ENCODE measurements at regions not wholly inside any gene's neighbourhood (a gene's known extent, or its start where the extent isn't known, plus 50 kb on each side); places are given as distances from the start of the nearest gene placed in this dataset.

GRCh38 chr9:109830545-109830944 is 50.5 kb downstream of the PALM2AKAP2 start:
- DNase-seq: no peak

DNA sequence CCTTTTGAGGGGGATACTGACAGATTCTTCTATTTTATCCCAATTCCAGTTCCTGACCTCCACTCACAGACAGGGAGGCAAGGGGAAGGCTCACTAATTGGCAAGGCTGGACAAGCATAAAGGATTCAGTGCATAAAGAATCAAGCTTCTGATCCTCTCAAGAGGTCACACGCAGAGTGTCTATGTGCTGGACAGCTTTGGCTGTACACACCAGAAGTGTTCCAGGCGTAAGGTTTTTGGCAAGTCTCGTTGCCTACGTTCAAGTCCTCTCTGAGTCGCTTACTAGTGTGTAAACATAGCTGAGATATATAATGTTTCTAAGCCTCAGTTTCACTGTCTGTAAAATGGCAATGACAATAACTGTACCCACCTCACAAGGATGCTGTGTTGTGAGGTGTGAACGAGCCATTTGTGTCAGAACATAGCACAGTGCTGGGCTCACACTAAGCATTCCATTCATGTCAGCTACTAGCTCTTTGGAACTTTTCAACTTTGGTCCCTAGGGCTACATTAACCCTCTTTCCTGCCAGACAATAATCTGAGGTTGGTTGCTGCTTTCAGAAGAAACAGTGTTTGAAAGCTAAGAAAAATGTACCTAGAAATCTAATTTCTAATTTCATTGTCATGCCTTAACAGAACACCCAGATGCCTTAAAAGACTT is 52.1 kb downstream of the PALM2AKAP2 start:
- DNase-seq: no peak

DNA sequence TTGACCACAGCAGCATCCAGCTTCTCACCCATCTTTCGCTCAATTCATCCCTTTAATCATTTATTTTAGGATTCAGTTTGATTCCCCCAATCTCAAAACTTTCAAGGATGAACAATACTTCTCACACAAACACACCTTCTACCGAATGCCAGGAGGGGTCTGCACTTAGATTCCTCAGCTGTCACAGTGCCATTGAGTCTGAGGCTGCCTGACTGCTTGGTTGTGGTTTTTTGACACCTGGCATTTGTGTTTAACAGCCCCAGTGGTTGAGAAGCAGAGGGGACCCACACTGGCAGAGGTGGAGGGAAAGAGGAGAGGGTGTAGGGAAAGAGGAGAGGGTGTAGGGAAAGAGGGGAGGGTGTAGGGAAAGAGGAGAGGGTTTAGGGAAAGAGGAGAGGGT is 54.9 kb downstream of the PALM2AKAP2 start:
- no peak for DNase-seq

DNA sequence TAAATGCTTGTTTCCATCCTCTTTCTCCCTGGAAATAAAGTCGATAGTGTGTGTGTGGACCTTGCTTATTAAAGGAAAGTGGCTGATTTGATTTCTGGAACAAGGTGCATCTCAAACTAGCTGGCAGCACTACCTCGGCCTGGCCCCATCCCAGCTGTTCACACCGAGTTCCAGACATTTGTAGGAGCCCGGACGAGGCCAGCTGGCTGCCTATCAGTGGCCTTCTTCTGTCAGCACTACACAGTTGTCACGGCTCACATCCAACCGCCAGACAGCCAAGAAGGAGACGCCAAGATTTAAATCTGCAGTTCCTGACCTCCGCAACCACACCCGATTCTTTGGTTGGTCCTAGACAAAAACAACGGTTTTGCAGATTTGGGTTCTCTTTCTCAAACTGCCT is 63.6 kb downstream of the PALM2AKAP2 start:
- no peak for DNase-seq

DNA sequence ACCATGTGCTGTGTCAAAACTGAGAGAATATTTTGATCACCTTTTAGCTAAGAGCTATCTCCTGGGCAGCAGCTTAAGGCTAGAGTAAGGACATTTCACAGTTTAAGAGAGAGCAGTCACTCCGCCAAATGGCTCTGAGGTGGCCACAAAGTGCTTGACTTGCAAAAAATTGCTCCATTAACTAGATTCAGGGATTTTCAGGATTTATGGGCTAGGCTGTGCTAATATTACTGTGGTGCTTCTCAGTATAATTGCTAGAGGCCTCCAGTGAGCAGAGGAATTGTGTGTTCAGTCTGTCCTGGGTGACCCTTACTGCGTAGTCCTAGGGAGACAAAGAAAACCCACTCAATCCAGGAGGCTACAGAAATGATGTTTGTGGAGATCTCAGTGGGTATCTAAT is 65.2 kb downstream of the PALM2AKAP2 start:
- no peak for DNase-seq

GRCh38 chr9:109846776-109847175 is 66.8 kb downstream of the PALM2AKAP2 start:
- DNase-seq: no peak

DNA sequence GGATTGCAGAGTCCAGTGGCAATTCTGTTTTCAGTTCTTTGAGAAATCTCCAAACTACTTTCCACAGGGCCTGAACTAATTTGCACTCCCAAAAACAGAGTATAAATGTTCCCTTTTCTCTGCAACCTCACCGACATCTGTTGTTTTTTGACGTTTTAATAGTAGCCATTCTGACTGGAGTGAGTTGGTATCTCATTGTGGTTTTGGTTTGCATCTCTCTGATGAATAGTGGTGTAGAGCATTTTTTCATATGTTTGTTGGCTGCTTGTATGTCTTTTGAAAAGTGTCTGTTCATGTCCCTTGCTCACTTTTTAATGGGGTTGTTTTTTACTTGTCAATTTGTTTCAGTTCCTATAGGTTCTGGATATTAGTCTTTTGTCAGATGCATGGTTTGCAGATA is 72.6 kb downstream of the PALM2AKAP2 start:
- DNase-seq: no peak

- no peak for DNase-seq
Observed at GRCh38 chr9:109855540-109855939, 75.5 kb downstream of the PALM2AKAP2 start.

GRCh38 chr9:109856785-109857184 is 76.8 kb downstream of the PALM2AKAP2 start:
- DNase-seq: no peak

DNA sequence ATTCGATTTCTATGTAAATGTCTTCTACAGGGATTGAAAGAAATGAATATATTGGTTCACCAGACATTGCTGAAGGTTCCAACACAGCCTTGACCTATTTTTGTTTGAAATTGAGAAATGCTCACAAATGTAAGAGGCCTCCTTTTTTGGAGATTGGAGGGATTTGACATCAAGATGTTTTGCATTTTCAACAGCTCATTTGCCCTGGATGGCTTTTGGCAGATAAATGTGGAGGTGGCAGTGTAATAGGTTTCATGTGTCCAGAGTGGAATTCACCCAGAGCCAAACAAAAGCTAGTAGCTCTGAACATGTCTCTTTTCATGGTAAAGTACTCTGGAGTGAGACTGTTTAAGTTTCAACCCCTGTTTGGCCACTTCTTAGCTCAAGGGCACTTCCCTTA is 77.3 kb downstream of the PALM2AKAP2 start:
- DNase-seq: no peak

DNA sequence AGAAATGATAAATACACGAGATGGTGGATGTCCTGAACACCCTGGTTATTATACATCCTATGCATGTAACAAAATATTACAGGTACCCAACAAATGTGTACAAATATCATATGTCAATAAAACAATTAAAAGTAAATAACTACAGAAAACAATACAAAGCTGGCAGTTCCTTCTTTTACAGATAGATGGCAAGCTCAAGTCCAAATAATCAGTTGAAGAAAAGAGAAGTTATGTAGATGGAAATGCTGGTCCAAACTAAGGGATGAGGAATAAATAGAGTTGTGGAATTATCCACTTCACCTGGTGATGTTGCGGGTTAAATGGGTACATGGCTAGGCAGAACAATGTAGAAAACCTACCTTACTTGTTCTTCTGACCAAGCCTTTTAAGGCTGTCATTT is 79.4 kb downstream of the PALM2AKAP2 start:
- DNase-seq: no peak

DNA sequence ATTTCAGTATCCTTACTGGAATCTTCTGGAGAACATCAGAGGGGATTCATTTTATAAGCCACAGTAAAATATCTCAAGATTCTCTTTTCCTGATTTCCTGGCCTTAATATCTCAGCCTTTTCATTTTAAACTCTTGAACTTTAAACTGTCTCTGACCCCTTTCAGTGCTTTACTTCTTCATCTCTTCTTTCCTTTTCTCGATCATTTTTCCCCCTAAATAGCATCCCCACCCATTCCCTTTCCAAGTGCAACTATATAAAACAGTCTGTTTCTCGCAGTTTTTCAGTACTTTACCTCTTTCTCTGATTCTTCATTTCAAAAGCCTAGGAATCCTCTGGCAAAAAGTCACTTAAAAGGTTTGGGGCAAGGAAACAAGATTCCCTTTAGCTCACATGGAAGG is 80.5 kb downstream of the PALM2AKAP2 start:
- DNase-seq: no peak

- DNase-seq: no peak
Observed at GRCh38 chr9:109861499-109861898, 81.5 kb downstream of the PALM2AKAP2 start.

DNA sequence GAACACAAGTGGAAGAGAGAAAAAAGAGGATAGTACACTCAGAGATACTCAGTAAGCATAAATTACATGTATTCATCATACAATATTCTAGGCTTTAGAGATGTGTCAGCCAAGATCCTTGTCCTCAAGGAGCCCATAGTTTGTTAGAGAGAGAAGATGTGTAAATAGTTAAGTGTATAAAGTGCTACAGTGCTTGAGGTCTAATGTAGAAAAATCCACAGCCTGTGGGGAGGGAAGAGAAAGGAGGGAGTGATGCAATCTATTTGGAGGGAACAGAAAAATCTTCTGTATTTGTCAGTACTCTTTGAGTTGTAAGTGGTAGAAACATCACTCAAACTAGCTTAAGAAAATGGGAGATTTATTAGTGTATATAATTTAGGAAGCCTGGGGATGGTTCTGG is 81.9 kb downstream of the PALM2AKAP2 start:
- no peak for DNase-seq

- no peak for DNase-seq
Observed at GRCh38 chr9:109862452-109862851, 82.5 kb downstream of the PALM2AKAP2 start.

DNA sequence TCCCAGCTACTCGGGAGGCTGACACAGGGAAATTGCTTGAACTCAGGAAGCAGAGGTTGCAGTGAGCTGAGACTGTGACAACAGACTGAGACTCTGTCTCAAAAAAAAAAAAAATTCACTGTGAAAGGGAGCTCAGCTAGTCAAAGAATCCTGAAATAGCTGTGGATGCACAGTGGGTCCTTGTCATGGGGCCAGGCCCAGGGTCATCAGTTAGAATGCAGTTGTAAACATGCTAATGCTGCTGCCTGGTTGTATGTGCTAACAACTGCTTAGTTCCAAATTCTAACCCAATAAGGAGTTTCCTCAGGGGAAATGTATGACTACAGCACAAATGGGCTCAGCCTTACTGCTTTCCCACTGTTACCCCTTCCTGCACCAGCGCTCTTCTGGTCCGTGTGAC is 84.0 kb downstream of the PALM2AKAP2 start:
- DNase-seq: no peak

GRCh38 chr9:109865521-109865920 is 85.5 kb downstream of the PALM2AKAP2 start:
- DNase-seq: no peak

DNA sequence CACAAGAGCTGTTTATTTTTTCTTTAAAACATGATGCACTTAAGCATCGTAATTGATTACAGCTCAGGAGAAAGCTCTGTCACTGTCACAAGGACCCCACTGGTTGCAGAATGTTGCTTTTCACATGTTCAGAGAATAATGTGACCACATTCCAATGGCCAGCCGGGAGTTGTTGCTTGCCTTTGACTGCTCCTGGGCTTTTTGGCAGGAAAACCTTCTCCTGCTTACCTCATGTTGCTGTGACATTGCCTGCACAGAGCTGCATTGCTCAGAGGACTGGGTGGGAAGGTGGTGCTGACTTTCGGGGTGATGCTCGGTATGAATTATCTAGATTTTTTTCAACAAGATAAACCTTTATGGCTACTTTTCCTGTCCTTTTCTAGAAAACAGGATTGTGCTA is 88.2 kb downstream of the PALM2AKAP2 start:
- no peak for DNase-seq

DNA sequence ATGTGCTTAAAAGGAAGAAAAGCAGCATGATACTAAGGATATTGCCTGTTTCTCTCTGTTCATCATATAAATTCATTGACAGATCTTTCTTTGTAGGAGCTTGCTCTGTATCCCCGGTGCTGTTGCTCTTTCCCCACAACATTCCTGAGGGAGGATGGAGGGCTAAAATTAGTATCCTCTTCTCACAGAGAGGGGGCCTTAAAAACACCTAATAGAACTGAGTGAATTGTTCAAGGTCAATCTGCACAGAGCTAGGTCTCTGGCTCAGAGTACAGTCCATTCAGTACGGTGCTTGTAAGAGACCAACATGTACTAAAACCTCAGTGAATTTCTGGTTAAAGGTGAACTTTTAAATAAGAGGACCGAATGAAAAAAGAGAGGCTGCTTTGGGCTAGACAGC is 88.7 kb downstream of the PALM2AKAP2 start:
- DNase-seq: no peak

- no peak for DNase-seq
Observed at GRCh38 chr9:109870365-109870764, 90.4 kb downstream of the PALM2AKAP2 start.

DNA sequence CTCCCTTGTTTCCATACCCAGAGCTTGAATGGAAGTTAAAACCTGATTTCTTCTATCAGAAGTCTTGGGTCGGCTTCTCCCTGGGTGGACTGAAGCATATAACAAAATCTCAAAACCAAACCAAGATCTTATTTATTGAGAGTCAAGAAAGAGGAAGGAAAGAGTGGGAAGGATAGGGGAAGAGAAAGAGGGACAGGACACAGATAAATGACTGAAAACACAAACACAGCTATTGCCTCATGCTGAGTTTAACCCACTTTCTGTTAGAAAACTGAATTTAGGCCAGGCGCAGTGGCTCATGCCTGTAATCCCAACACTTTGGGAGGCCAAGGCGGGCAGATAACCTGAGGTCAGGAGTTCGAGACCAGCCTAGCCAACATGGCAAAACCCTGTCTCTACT is 92.9 kb downstream of the PALM2AKAP2 start:
- no peak for DNase-seq

DNA sequence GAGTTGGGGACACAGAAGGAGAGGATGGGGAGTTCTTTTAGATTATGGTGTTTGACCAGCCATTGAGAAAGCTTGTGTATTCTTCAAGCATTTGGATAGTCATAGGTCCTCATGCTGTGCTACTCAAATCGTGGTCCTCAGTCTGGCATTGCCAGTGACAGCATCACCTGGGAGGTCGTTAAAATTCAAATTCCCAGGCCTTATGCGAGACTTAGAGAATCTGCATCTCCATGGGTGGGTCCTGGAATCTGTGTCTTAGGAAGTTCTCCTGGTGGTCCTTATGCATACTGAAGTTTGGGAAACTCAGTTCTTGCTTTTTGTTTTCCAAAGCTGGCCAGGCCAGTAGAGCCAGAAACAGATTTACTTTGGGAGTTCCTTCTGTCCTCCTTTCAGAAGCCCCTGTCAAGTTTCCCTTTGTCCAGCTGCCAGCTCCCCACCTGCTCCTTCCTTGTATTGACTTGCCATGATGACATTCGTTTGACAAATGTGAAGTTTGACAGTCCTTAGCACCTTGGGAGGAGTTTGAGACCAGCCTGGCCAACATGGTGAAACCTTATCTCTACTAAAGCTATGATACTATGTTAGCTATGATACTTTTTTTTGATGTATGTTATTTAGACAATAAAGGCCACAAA is 95.6 kb downstream of the PALM2AKAP2 start:
- no peak for DNase-seq

DNA sequence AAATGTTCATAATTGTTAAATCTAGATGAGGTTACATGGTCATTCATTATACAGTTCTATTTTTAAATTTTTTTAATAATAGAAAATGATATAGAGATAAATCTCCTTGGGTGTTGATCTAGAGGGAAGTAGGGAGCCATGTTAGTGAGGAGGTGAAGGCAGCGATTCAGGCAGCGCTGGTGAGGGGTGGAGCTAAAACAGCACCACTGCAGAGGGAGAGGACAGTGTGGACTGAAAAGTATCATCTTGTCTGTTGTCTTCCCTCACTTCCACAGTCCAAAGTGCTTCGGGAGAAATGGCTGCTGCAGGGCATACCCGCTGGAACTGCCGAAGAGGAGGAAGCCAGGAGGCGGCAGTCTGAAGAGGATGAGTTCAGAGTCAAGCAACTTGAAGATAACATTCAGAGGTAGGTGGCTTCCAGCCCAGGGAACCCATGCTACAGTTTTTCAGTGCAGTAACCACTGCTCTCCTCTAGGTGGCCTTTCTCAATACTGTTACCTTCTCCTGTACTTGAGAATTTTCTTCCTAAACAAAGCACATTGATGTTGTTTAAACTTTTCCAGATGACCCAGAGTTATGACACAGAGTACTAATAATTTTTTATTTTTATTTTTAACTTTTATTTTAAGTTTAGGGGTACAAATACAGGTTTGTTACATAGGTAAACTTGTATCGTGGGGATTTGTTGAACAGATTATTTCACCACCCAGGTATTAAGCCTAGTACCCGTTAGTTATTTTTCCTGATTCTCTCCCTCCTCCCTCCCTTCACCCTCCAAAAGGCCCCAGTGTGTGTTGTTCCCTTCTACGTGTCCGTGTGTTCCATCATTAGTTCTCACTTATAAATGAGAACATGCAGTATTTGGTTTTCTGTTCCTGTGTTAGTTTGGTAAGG is 100.5 kb downstream of the PALM2AKAP2 start:
- DNase-seq: peak; percentile 63

DNA sequence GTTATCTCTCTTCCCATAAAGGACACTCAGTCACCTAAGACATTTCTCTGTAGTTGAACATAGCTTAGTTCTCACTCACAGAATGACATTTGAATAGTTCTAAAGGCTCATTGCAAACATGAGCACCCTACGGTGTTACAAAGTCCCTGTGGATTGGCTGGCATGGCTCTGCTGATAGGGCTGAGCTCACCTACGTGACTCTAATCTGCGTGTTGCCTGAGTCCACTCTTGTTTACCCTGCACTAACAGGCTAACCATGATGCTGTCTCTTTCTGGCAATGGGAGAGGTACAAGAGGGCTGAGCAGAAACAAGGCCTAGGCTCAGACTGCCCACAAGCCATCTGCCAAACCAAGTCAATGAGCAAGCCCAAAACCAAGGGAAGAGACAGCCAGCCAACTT is 103.6 kb downstream of the PALM2AKAP2 start:
- DNase-seq: no peak

Data from activated effector memory CD4-positive, alpha-beta T cell treated with anti-CD3 and anti-CD28 coated beads, Interleukin-2, amount 50 U/mL, for 16 hours (primary cell).